SU-DHL-6 (cell line): ENCODE measurements at regions not wholly inside any gene's neighbourhood (a gene's known extent, or its start where the extent isn't known, plus 50 kb on each side); places are given as distances from the start of the nearest gene placed in this dataset.

ENCODE experiments used
- H2AFZ ChIP-seq: fragments of 200-600 bp; sonication (generic); 2 replicates; pipeline ENCODE4 v1.6.1; 2014; ENCODE audit warnings: low read depth, mild to moderate bottlenecking, moderate library complexity, mixed read lengths, antibody characterized with exemption, low read length; ENCODE audit not compliant: severe bottlenecking
- H3F3A ChIP-seq: fragments of 200-600 bp; shearing (Covaris generic); 2 replicates; pipeline ENCODE4 v1.6.0; 2016; ENCODE audit warnings: antibody characterized with exemption, mild to moderate bottlenecking; ENCODE audit not compliant: insufficient read depth
- H3K27ac ChIP-seq: fragments of 200-600 bp; sonication (generic); 2 replicates; pipeline ENCODE4 v1.5.1; 2016; ENCODE audit warnings: low read depth, mild to moderate bottlenecking, low read length, moderate library complexity, mixed read lengths
- H3K27me3 ChIP-seq: fragments of 200-600 bp; sonication (generic), shearing (Covaris generic); 2 replicates; pipeline ENCODE4 v1.6.0; 2014; ENCODE audit warnings: mild to moderate bottlenecking, low read length
- H3K36me3 ChIP-seq: fragments of 200-600 bp; sonication (generic); 2 replicates; pipeline ENCODE4 v1.6.1; 2014; ENCODE audit warnings: mild to moderate bottlenecking, low read length, mixed read lengths
- H3K4me2 ChIP-seq: fragments of 300-600, 200-600 bp; shearing (Covaris generic), sonication (generic); 2 replicates; pipeline ENCODE4 v1.6.0; 2014; ENCODE audit warnings: low read length, low read depth, mild to moderate bottlenecking; ENCODE audit not compliant: poor library complexity, severe bottlenecking
- H3K4me3 ChIP-seq: fragments of 200-600 bp; sonication (generic); 2 replicates; pipeline ENCODE4 v1.5.1; 2014; ENCODE audit warnings: antibody characterized with exemption, low read length, mild to moderate bottlenecking, mixed read lengths; ENCODE audit not compliant: insufficient read depth, poor library complexity, severe bottlenecking
- H3K79me2 ChIP-seq: fragments of 200-600 bp; sonication (generic); 2 replicates; pipeline ENCODE4 v1.6.1; 2014; ENCODE audit warnings: mild to moderate bottlenecking, low read length, moderate library complexity; ENCODE audit not compliant: insufficient read depth
- H3K9ac ChIP-seq: fragments of 200-600 bp; sonication (generic); 2 replicates; pipeline ENCODE4 v1.7.0; 2014; ENCODE audit warnings: mild to moderate bottlenecking, low read length
- H3K9me2 ChIP-seq: fragments of 200-600 bp; sonication (generic); replicated peaks from 2 replicates; pipeline ENCODE4 v1.6.1; 2014; ENCODE audit warnings: low read length; ENCODE audit not compliant: insufficient read depth
- H3K9me3 ChIP-seq: fragments of 200-600 bp; sonication (generic); 2 replicates; pipeline ENCODE4 v1.6.1; 2014; ENCODE audit warnings: low read length, mixed read lengths; ENCODE audit not compliant: insufficient read depth
- H4K20me1 ChIP-seq: fragments of 200-600 bp; sonication (generic); 2 replicates; pipeline ENCODE4 v1.6.1; 2014; ENCODE audit warnings: low read depth, mild to moderate bottlenecking, antibody characterized with exemption, low read length, moderate library complexity, mixed read lengths
- CTCF ChIP-seq: fragments of 200-600 bp; sonication (generic); IDR thresholded peaks from one replicate; pipeline ENCODE4 v1.5.1; 2017; ENCODE audit warnings: antibody characterized with exemption, mild to moderate bottlenecking, low read length, moderate library complexity; ENCODE audit not compliant: insufficient read depth, poor library complexity, severe bottlenecking
- EZH2phosphoT487 ChIP-seq: fragments of 200-600 bp; sonication (generic), shearing (Covaris generic); conservative IDR thresholded peaks from 2 replicates; pipeline ENCODE4 v1.6.1; 2018; ENCODE audit warnings: mild to moderate bottlenecking, antibody characterized with exemption, low read length, moderate library complexity, mixed read lengths

- no peaks in the 10 kb centered on the region for H3K9me2 ChIP-seq
- H3K4me2 ChIP-seq, result no peak overlapping the region
- H4K20me1 ChIP-seq, result no peaks in the 10 kb centered on the region
- H3K36me3 ChIP-seq, result no peaks in the 10 kb centered on the region
- no peaks in the 10 kb centered on the region for H3K79me2 ChIP-seq
- H3K9ac ChIP-seq, result no peak overlapping the region
- H2AFZ ChIP-seq, result no peak overlapping the region
- no peaks in the 10 kb centered on the region for H3K27me3 ChIP-seq
- TF ChIP-seq CTCF (no peak), EZH2phosphoT487 (no peak)
- no peaks in the 10 kb centered on the region for H3K9me3 ChIP-seq
- no peak overlapping the region for H3K27ac ChIP-seq
- no peaks in the 10 kb centered on the region for H3F3A ChIP-seq
- H3K4me3 ChIP-seq, result no peak overlapping the region
Observed at GRCh38 chr5:161165998-161166660, 314.1 kb upstream of the ATP10B start.

GRCh38 chr5:161157925-161158324, 305.9 kb upstream of the ATP10B start:
- no peak for TF ChIP-seq EZH2phosphoT487
- no peak for TF ChIP-seq CTCF
- no peak overlapping the region for H3K27ac ChIP-seq
- H3K9me3 ChIP-seq, result no peaks in the 10 kb centered on the region
- no peak overlapping the region for H3K4me2 ChIP-seq
- no peaks in the 10 kb centered on the region for H3K36me3 ChIP-seq
- no peaks in the 10 kb centered on the region for H3K9me2 ChIP-seq
- no peak overlapping the region for H2AFZ ChIP-seq
- H3K27me3 ChIP-seq, result no peaks in the 10 kb centered on the region
- no peaks in the 10 kb centered on the region for H4K20me1 ChIP-seq
- H3K4me3 ChIP-seq, result no peak overlapping the region
- H3K79me2 ChIP-seq, result no peaks in the 10 kb centered on the region
- no peak overlapping the region for H3K9ac ChIP-seq
- no peaks in the 10 kb centered on the region for H3F3A ChIP-seq

- H3K9me2 ChIP-seq, result no peaks in the 10 kb centered on the region
- H3K79me2 ChIP-seq, result no peaks in the 10 kb centered on the region
- no peaks in the 10 kb centered on the region for H4K20me1 ChIP-seq
- H3K4me2 ChIP-seq, result no peak overlapping the region
- no peak for TF ChIP-seq CTCF
- TF ChIP-seq EZH2phosphoT487, result no peak
- no peak overlapping the region for H2AFZ ChIP-seq
- H3K27ac ChIP-seq, result no peak overlapping the region
- H3K36me3 ChIP-seq, result no peaks in the 10 kb centered on the region
- H3K9ac ChIP-seq, result no peak overlapping the region
- H3K27me3 ChIP-seq, result no peaks in the 10 kb centered on the region
- H3F3A ChIP-seq, result no peaks in the 10 kb centered on the region
- no peaks in the 10 kb centered on the region for H3K9me3 ChIP-seq
- H3K4me3 ChIP-seq, result no peak overlapping the region
Observed at GRCh38 chr5:161155451-161155850, 303.4 kb upstream of the ATP10B start.
